GM08714 (cell line): ENCODE measurements at regions not wholly inside any gene's neighbourhood (a gene's known extent, or its start where the extent isn't known, plus 50 kb on each side); places are given as distances from the start of the nearest gene placed in this dataset.

Experiments used
- H3K4me3 ChIP-seq: fragments of 200-500 bp; sonication (Bioruptor generic); 2 replicates; pipeline ENCODE4 v1.5.1; 2014; ENCODE audit warnings: mild to moderate bottlenecking, low read length, inconsistent platforms
- ZNF274 ChIP-seq: IDR thresholded peaks from 2 replicates; pipeline ENCODE4 v1.6.1; 2012; ENCODE audit warnings: mild to moderate bottlenecking, low read depth, low read length

GRCh38 chr5:18027241-18027867, 393.1 kb downstream of the TAF11L14 start:
- H3K4me3 ChIP-seq = no peak overlapping the region

GRCh38 chr5:18028036-18028435, 393.8 kb downstream of the TAF11L14 start:
- no peak for TF ChIP-seq ZNF274
- no peak overlapping the region for H3K4me3 ChIP-seq

More at GRCh38 chr5:18027241-18027867, 393.1 kb downstream of the TAF11L14 start:
- TF ChIP-seq ZNF274 = no peak

DNA sequence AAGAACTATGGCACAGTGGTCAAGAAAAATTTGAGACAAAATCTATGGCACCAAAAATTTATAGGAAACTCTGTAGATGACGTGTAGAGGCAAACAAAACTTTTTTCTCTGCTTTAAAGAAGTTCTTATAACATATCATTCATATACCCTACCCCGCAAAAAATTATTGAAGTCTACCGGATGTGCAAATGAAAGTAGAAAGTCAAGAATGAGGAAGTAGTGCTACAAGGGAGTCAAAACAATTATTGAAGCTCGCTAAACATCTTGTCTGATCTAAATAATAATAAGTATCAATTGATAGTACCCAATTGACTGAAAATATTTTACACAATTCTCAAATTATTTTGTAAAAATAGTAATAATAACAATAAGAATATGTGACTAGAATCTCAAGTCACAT, 398.5 kb downstream of the TAF11L14 start:
- H3K4me3 ChIP-seq = no peak overlapping the region
- no peak for TF ChIP-seq ZNF274

GRCh38 chr5:18036531-18036930, 402.3 kb downstream of the TAF11L14 start:
- TF ChIP-seq ZNF274 = no peak

GRCh38 chr5:18037718-18038117, 403.5 kb downstream of the TAF11L14 start:
- TF ChIP-seq ZNF274 = no peak

More at GRCh38 chr5:18036531-18036930, 402.3 kb downstream of the TAF11L14 start:
- H3K4me3 ChIP-seq = no peak overlapping the region

GRCh38 chr5:18043344-18043743, 409.1 kb downstream of the TAF11L14 start:
- TF ChIP-seq ZNF274 = no peak
- H3K4me3 ChIP-seq = no peak overlapping the region

More at GRCh38 chr5:18037718-18038117, 403.5 kb downstream of the TAF11L14 start:
- no peak overlapping the region for H3K4me3 ChIP-seq

DNA sequence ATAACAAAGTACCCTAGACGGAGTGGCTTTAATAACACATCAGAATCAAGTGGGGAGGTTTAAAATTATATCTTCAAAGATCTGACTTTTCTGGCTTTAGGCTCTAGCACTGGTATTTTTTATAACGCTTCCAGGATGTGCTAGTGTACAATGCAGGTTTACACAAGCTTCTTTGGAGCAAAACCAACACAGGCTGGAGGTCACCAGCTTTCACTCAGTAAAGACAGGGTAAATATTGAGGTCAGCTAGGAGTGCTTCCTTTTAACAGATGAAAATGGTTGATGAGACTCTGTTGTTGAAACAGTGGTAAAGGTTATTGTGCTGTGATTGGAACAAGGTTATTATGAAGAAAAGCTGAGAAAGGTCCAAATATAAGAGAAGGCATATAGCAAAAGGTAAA, 414.2 kb downstream of the TAF11L14 start:
- no peak overlapping the region for H3K4me3 ChIP-seq
- TF ChIP-seq ZNF274 = no peak

DNA sequence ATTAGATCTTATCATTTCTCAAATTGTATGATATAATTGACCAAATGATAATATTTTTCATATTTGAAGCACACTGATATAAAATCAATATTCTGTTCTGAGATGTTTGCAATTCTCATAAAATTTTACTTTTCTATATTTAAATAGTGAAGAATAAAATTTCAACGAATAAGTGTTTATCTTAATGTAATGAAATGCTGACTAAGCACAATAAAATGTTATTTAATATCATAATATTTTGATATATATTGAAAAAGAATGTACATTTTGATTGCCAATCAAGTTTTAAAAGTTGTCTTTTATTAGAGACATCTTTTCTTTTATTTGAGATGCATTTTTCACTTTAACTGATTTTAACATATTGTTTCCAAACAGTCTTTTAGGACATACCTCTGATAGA, 416.1 kb downstream of the TAF11L14 start:
- TF ChIP-seq ZNF274 = no peak
- H3K4me3 ChIP-seq = no peak overlapping the region

DNA sequence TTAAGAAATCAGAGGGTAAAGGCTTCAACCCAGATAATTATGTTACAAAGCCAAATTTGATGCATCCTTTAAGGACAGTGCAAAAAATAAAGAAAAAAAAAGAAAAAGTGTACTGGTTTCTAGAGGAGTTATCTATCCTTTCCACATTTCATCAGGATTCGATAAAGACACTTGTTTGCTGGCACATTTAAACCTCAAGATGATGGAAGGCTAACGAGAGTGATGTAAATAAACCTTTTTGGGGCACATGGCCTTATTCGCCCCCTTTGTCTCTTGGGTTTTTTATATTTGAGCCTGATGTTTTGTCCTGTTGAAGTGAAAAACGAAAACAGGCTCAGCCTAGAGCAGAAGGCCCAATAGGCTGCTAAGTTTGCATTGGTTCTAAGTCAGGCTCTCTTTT, 416.5 kb downstream of the TAF11L14 start:
- TF ChIP-seq ZNF274 = no peak
- H3K4me3 ChIP-seq = no peak overlapping the region

GRCh38 chr5:18051953-18052352, 417.7 kb downstream of the TAF11L14 start:
- no peak overlapping the region for H3K4me3 ChIP-seq
- TF ChIP-seq ZNF274 = no peak

DNA sequence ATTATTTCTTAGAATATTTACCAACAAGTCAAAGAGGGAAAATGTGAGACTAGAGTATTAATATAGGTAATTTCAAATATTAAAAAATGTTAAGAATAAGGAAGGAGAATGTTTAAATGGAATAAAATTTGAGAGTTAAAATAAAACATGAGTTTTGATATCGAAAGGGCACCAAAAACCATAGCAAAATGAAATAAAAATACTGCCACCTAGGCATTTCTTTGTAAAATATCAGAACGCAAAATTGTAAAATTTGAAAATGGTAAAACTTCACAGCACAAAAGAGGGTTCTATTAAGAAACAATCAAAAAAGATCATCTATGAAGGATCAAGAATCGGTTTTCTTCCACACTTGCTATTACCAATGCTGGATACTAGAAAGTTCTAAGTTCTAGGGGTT, 418.3 kb downstream of the TAF11L14 start:
- no peak for TF ChIP-seq ZNF274
- no peak overlapping the region for H3K4me3 ChIP-seq

DNA sequence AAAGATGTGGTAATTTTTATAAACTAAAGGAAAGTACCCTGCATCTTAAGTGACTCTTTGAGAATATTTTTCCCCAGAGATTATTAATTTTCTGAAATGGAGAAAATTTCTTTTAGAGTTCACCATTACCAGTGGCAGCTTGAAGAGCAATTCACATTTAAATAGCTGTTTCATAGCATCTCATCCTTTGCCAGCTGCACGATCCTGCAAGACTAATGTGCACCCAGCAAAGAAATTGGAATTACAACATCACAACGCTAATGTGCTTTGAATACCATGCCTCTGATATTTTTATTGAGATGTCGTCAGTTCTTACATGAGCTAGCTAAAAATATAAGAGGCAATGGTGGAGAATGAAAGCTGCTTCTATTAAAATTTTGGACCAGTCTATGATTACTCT, 423.5 kb downstream of the TAF11L14 start:
- no peak for TF ChIP-seq ZNF274
- no peak overlapping the region for H3K4me3 ChIP-seq

GRCh38 chr5:18067615-18068014, 433.4 kb downstream of the TAF11L14 start:
- no peak for TF ChIP-seq ZNF274
- no peak overlapping the region for H3K4me3 ChIP-seq

GRCh38 chr5:18068826-18069225, 434.6 kb downstream of the TAF11L14 start:
- TF ChIP-seq ZNF274 = no peak
- no peak overlapping the region for H3K4me3 ChIP-seq

DNA sequence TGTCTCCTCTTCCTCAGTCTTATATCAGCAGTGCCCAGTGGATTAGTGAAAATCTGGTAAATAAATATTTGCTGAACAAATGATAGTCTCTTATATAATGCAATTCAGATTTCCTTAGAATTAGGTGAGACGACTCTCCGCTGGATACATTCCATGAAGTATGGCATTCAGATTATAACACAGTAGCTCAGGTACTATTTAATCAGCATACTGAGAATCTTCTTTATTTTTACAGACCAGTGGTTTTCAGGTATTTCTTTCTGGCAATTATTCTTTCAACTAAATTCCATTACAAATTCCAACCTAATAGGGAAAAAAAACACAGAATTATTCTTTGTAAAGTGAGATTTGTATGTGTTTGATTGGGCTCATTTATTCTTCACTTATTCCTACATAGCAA, 435.5 kb downstream of the TAF11L14 start:
- TF ChIP-seq ZNF274 = no peak
- H3K4me3 ChIP-seq = no peak overlapping the region

- no peak overlapping the region for H3K4me3 ChIP-seq
- no peak for TF ChIP-seq ZNF274
Observed at GRCh38 chr5:18072600-18072999, 438.3 kb downstream of the TAF11L14 start.
